Epithelial cell of esophagus (primary cell): ENCODE measurements at regions not wholly inside any gene's neighbourhood (a gene's known extent, or its start where the extent isn't known, plus 50 kb on each side); places are given as distances from the start of the nearest gene placed in this dataset.

Experiments
- DNase-seq: peaks from one replicate; pipeline ENCODE4 v3.0.0; 2010; ENCODE audit warnings: low read depth
- H3K4me3 ChIP-seq: 2 replicates; pipeline ENCODE4 v1.5.1; 2011; ENCODE audit warnings: mild to moderate bottlenecking, low read length, control low read depth
- CTCF ChIP-seq: IDR thresholded peaks from 2 replicates; pipeline ENCODE4 v1.5.1; 2011; ENCODE audit warnings: low read depth, mild to moderate bottlenecking, low read length, control low read depth, inconsistent platforms; ENCODE audit not compliant: insufficient read depth; ENCODE audit errors: missing control alignments

- DNase-seq = no peak
- no peak overlapping the region for H3K4me3 ChIP-seq
- TF ChIP-seq CTCF = no peak
These were observed 124.0 kb upstream of the S100G start for GRCh38 chrX:16526003-16526402.

- H3K4me3 ChIP-seq = no peak overlapping the region
- no peak for DNase-seq
- no peak for TF ChIP-seq CTCF
These were observed 121.3 kb upstream of the S100G start for GRCh38 chrX:16528620-16529019.
